GM12892 (cell line): ENCODE measurements at regions not wholly inside any gene's neighbourhood (a gene's known extent, or its start where the extent isn't known, plus 50 kb on each side); places are given as distances from the start of the nearest gene placed in this dataset.
"Not testable (repeated sequence)": the region's sequence is repeated elsewhere in the genome, so short reads cannot be mapped to it uniquely, and the experiment has no call there.

Experiments used
- DNase-seq: peaks from one replicate; pipeline ENCODE4 v3.0.0; 2011; ENCODE audit not compliant: insufficient read length
- FAIRE-seq: peaks from 2 replicates; lab custom pipeline; 2011; peaks lifted over from hg19 to GRCh38; lab: Jason Lieb, UNC
- POLR2A ChIP-seq: IDR thresholded peaks from 2 replicates; pipeline ENCODE4 v1.6.1; 2011; ENCODE audit warnings: low read depth, low read length, control low read depth
- POLR2AphosphoS5 ChIP-seq: IDR thresholded peaks from 2 replicates; pipeline ENCODE4 v1.6.1; 2011; ENCODE audit warnings: low read depth, low read length, control low read depth
- TAF1 ChIP-seq: IDR thresholded peaks from 2 replicates; pipeline ENCODE4 v1.6.1; 2011; ENCODE audit warnings: low read depth, mild to moderate bottlenecking, control low read depth, low read length, borderline replicate concordance

GRCh38 chr17:68759002-68759342 is 157.8 kb upstream of the FAM20A start:
- TF ChIP-seq TAF1 (no peak), POLR2AphosphoS5 (no peak), POLR2A (no peak)
- DNase-seq (no peak), FAIRE-seq (no peak)

DNA sequence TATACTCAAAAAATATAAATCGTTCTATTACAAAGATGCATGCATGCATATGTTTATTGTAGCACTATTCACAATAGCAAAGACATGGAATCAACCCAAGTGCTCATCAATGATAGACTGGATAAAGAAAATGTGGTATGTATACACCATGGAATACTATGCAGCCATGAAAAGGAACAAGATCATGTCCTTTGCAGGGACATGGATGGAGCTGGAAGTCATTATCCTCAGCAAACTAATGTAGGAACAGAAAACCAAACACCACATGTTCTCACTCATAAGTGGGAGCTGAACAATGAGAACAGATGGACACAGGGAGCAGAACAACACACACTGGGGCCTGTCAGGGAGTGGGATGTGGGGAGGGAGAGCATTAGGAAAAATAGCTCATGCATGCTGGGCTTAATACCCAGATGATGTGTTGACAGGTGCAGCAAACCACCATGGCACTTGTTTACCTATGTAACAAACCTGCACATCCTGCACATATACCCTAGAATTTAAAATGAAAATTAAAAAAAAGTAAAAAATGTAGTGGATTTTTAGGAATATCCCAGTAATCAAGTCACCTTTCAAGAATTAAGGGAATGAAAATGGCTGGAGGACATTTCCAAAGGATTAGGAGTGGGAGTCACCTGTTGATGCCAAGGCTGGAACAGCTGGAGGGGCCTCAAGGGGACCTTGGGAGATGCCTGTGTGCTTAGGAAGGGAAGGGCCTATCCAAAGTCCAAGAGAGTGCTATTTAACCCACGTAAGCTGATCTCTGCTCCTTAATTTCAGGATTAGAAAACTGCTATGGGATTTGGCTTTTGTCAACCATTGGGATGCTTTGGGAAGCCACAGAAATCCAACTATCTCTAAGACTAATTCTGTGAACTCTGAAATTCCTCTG is 156.9 kb upstream of the FAM20A start:
- not testable (repeated sequence) for FAIRE-seq, DNase-seq

DNA sequence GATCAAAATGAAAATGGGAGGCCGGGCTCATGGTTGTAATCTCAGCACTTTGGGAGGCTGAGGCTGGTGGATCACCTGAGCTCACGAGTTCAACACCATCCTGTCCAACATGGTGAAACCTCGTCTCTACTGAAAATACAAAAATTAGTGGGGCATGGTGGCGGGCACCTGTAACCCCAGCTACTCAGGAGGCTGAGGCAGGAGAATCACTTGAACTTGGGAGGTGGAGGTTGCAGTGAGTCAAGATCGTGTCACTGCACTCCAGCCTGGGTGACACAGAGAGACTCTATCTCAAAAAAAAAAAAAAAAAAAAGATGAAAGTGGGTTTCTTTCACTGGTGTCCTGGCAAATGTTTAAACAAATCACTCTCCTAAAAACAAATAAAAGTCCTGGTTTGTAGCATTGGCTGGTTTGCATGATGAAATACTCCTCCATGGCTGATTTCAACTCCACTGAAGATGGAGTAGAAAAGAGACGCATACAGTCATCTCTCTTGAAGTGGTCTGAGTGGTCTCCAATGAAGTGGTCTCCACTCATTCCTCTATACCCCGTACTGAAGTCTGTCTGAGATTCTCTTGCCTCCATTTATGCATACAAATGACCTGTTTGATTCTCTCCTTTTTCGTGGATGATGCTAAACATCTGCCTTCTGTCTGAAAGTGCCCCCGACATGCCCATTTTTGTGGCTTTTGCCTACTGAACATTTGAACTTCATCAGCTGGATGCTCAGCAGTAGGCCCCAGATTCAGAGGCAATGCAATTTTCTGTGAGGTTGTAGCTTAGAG is 153.0 kb upstream of the FAM20A start:
- DNase-seq (no peak), FAIRE-seq (no peak)
- TF ChIP-seq POLR2A (no peak), POLR2AphosphoS5 (no peak)

DNA sequence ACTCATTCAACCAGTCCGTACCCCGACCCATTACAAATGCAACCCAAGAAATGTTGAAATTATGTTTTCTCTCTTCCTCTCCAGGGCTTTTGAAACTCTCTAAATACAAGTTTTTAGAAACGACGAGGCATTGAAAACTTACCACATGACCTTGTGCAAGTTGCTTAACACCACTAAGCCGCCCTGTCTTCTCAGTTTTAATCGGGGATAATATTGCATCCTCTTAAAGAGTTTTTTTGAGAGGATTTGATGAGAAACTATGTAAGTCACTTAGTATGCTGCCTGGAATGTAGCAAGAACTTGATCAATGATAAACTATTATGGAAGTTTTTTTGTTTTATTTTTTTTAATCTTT is 149.0 kb upstream of the FAM20A start:
- FAIRE-seq = no peak
- TF ChIP-seq TAF1 = no peak
- TF ChIP-seq POLR2AphosphoS5 = no peak
- no peak for TF ChIP-seq POLR2A
- no peak for DNase-seq

- no peak for TF ChIP-seq POLR2A
- TF ChIP-seq POLR2AphosphoS5 = no peak
- TF ChIP-seq TAF1 = no peak
- FAIRE-seq = no peak
- DNase-seq = no peak
Observed at GRCh38 chr17:68749349-68750207, 148.4 kb upstream of the FAM20A start.

GRCh38 chr17:68748381-68748780 is 147.2 kb upstream of the FAM20A start:
- DNase-seq = no peak
- FAIRE-seq = no peak
- no peak for TF ChIP-seq TAF1
- no peak for TF ChIP-seq POLR2A
- no peak for TF ChIP-seq POLR2AphosphoS5

DNA sequence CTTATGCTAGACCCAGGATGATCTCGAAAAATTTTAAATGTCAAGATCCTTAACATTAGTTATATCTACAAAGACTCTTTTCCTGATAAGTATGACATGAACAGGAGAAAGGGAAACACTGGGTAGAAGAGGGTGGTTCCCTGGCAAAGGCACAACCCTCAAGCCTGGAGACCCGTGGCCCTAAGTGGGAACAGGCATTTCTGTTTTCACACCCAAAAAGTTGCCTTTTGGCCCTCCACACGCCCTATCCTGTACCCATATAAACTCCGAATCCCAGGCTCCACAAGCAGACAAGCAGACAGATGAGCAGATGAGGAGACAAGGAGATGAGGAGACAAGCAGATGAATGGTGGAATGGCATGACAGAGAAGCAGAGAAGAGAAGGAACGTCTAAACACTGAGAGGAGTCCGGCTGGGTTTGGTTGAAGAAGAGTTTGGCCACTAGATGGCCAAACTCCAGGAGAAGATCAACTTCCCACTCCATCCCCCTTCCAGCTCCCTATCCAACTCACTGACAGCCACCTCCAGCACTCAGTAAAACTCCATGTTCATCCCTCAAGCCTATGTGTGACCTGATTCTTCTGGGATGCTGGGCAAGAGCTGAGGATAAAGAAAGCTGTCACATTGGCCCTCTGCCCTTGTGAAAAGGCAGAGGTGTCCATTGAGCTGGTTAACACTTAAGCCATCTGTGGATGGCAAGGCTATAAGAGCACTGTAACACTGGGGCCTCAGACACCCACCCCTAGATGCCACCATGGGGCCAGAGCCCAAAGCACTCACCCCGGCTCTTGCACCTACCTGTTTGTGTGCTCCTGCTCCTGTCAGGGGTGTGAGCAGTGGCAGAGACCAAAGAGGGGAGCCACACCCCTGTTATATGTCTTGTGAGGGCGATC is 139.6 kb upstream of the FAM20A start:
- TF ChIP-seq POLR2AphosphoS5 (no peak), POLR2A (no peak), TAF1 (no peak)
- FAIRE-seq = no peak
- DNase-seq = no peak

GRCh38 chr17:68737761-68738443 is 136.7 kb upstream of the FAM20A start:
- no peak for FAIRE-seq
- no peak for TF ChIP-seq POLR2AphosphoS5
- TF ChIP-seq TAF1 = no peak
- no peak for TF ChIP-seq POLR2A
- DNase-seq = no peak

- no peak for DNase-seq
- FAIRE-seq = no peak
Observed at GRCh38 chr17:68734931-68735330, 133.8 kb upstream of the FAM20A start.

GRCh38 chr17:68734187-68734900 is 133.2 kb upstream of the FAM20A start:
- FAIRE-seq = no peak
- no peak for TF ChIP-seq POLR2AphosphoS5
- no peak for TF ChIP-seq TAF1
- no peak for TF ChIP-seq POLR2A
- DNase-seq = no peak

More at GRCh38 chr17:68734931-68735330, 133.8 kb upstream of the FAM20A start:
- TF ChIP-seq POLR2A (no peak), POLR2AphosphoS5 (no peak), TAF1 (no peak)
